ACC112 (cell line): ENCODE measurements at regions not wholly inside any gene's neighbourhood (a gene's known extent, or its start where the extent isn't known, plus 50 kb on each side); places are given as distances from the start of the nearest gene placed in this dataset.

Source experiments
- H2AFZ ChIP-seq: fragments of 200-600 bp; sonication (generic); one replicate; pipeline ENCODE4 v1.6.0; 2017; ENCODE audit warnings: antibody characterized with exemption, low read length; ENCODE audit not compliant: unreplicated experiment
- H3K27ac ChIP-seq: fragments of 200-600 bp; sonication (generic); 2 replicates; pipeline ENCODE4 v1.5.1; 2014; ENCODE audit warnings: low read depth, mild to moderate bottlenecking, antibody characterized with exemption, low read length, moderate library complexity
- H3K27me3 ChIP-seq: fragments of 200-600 bp; sonication (generic); 2 replicates; pipeline ENCODE4 v1.6.1; 2014; ENCODE audit warnings: mild to moderate bottlenecking, antibody characterized with exemption, low read length, moderate library complexity, mixed read lengths; ENCODE audit not compliant: insufficient read depth
- H3K36me3 ChIP-seq: fragments of 200-600 bp; sonication (generic); 2 replicates; pipeline ENCODE4 v1.6.1; 2016; ENCODE audit warnings: mild to moderate bottlenecking, antibody characterized with exemption, low read length, moderate library complexity, mixed read lengths; ENCODE audit not compliant: insufficient read depth
- H3K4me1 ChIP-seq: fragments of 200-600 bp; sonication (generic); one replicate; pipeline ENCODE4 v1.6.1; 2016; ENCODE audit warnings: low read length, mixed read lengths; ENCODE audit not compliant: insufficient read depth, unreplicated experiment, control insufficient read depth
- H3K4me3 ChIP-seq: fragments of 200-600 bp; sonication (generic); 2 replicates; pipeline ENCODE4 v1.5.1; 2014; ENCODE audit warnings: mild to moderate bottlenecking, low read depth, low read length
- H3K79me2 ChIP-seq: fragments of 200-600 bp; sonication (generic); one replicate; pipeline ENCODE4 v1.6.0; 2016; ENCODE audit warnings: low read length; ENCODE audit not compliant: control insufficient read depth, unreplicated experiment, insufficient read depth

DNA sequence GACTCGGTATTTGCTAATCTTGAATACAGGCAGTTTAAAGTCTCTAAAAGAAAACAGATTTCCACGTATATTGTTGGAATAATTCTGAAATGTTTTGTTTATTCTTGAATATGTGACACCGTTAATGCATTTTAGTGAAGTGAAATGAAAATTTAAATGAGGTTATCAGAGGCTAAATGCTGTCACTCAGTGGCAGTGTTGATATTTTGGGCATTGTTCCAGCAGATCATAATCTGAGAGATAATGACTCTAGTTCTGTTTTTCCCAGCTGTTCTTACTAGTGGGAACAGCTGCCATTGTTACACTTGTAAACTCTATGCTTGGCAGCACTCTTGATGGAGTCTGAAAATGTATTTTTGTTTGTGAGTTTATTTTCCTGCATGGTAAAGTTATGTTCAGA lies 365.6 kb upstream of the SLC10A2 start:
- no peaks in the 10 kb centered on the region for H3K36me3 ChIP-seq
- H3K27ac ChIP-seq, result no peak overlapping the region
- H3K79me2 ChIP-seq, result no peaks in the 10 kb centered on the region
- no peak overlapping the region for H2AFZ ChIP-seq
- no peak overlapping the region for H3K4me3 ChIP-seq
- H3K4me1 ChIP-seq, result no peaks in the 10 kb centered on the region
- H3K27me3 ChIP-seq, result no peaks in the 10 kb centered on the region

DNA sequence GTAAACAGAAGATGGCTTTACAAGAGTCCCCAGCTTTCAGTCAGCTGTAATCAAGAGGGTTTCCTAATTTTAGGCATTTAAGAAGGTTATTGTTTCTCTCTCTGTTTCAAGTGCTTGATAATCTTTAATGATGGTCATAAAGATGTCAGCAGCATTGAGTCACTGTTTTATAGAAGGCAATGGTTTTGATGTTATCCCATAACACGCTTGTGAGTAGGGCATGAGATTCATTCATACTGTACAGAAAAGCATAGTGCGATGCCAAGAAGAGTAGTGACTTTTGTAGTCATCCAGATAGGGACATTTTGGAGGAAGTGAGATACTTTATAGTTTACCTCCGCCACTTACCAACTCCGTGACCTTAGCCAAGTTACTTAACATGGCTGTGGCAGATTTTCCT lies 364.2 kb upstream of the SLC10A2 start:
- Histone ChIP-seq H2AFZ (no peak overlapping the region), H3K4me3 (no peak overlapping the region), H3K4me1 (no peaks in the 10 kb centered on the region), H3K36me3 (no peaks in the 10 kb centered on the region), H3K27ac (no peak overlapping the region), H3K27me3 (no peaks in the 10 kb centered on the region), H3K79me2 (no peaks in the 10 kb centered on the region)

DNA sequence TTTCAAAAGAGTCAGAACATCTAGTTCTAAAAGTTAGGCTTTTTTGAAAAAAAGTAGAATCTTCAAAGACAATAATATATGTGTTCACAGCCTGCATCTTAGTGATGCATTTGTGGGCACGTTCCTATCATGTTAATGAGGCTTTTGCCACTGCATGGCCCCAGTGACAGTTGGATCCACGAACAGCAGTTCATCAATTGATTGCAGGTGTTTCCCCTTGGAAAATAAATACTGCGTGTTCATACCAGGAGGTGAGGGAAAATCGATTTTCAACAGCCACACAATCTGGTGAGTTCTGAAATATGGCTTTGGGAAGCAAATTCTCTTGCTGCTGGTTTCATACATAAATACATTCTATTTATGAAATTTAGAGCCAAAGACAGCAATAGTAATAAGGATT lies 343.8 kb upstream of the SLC10A2 start:
- Histone ChIP-seq H3K27ac (no peak overlapping the region), H3K4me1 (no peaks in the 10 kb centered on the region), H3K79me2 (no peaks in the 10 kb centered on the region), H2AFZ (no peak overlapping the region), H3K27me3 (no peaks in the 10 kb centered on the region), H3K4me3 (no peak overlapping the region), H3K36me3 (no peaks in the 10 kb centered on the region)

DNA sequence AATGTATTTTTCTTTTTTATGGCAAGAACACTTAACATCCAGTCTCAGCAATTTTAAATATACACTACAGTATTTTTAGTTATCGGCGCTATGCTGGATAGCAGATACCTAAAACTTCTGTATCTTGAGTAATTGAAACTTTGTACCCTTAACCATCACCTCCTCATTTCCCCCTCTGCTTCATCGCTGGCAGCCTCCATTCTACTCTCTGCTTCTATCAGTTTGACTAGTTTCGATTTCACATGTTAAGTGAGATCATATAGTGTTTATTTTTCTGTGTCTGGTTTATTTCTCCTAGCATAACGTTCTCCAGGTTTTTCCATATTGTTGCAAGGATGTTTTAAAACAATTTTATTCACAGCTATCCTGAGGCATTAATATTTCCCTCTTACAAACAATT lies 340.8 kb upstream of the SLC10A2 start:
- Histone ChIP-seq H2AFZ (no peak overlapping the region), H3K4me3 (0 out of 2 replicates have a peak overlapping the region, but pooled peaks have one; percentile 17), H3K36me3 (no peaks in the 10 kb centered on the region), H3K27me3 (no peaks in the 10 kb centered on the region), H3K79me2 (no peaks in the 10 kb centered on the region), H3K27ac (no peak overlapping the region), H3K4me1 (no peaks in the 10 kb centered on the region)

DNA sequence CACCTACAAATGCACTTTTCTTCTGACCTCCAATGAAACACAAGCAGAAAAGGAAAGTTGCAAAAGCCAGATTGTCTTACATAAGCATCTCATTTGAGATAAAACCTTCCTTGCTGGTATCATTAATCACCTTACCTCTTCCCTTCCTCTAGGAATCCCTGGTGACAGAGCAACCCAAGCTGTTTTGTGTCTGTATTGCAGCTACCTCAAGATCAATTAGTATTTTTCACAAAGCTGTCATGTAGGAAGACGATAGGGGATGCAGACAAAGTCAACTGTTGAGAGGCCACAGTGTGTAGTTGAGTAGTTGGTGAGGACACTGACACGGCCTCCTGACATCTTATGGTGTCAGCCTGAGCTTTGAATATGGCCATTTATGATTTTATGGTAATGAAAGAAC lies 339.1 kb upstream of the SLC10A2 start:
- no peak overlapping the region for H2AFZ ChIP-seq
- no peak overlapping the region for H3K4me3 ChIP-seq
- no peaks in the 10 kb centered on the region for H3K4me1 ChIP-seq
- H3K27me3 ChIP-seq, result no peaks in the 10 kb centered on the region
- H3K27ac ChIP-seq, result no peak overlapping the region
- no peaks in the 10 kb centered on the region for H3K79me2 ChIP-seq
- H3K36me3 ChIP-seq, result no peaks in the 10 kb centered on the region

DNA sequence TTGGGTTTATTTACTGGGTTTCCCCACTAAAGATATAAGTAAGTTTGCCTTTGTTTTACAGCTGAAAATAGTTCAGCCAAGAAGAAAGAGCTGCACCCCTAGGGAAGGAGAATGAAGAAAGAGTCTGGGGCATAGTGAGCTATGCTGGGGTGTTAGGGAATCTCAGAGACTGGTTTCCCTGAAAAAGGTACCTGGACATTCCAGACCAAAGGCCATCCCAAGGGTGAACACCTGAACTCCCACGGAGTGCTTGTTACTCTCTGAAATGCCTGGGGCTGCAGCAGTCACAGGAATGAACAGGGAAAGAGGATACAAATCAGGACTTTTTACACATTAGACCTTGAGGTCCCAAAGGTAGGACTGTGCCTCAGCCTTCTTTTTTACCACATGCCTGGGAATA lies 337.6 kb upstream of the SLC10A2 start:
- H3K4me1 ChIP-seq, result no peaks in the 10 kb centered on the region
- H3K4me3 ChIP-seq, result no peak overlapping the region
- H3K79me2 ChIP-seq, result no peaks in the 10 kb centered on the region
- H2AFZ ChIP-seq, result no peak overlapping the region
- no peak overlapping the region for H3K27ac ChIP-seq
- no peaks in the 10 kb centered on the region for H3K36me3 ChIP-seq
- no peaks in the 10 kb centered on the region for H3K27me3 ChIP-seq

DNA sequence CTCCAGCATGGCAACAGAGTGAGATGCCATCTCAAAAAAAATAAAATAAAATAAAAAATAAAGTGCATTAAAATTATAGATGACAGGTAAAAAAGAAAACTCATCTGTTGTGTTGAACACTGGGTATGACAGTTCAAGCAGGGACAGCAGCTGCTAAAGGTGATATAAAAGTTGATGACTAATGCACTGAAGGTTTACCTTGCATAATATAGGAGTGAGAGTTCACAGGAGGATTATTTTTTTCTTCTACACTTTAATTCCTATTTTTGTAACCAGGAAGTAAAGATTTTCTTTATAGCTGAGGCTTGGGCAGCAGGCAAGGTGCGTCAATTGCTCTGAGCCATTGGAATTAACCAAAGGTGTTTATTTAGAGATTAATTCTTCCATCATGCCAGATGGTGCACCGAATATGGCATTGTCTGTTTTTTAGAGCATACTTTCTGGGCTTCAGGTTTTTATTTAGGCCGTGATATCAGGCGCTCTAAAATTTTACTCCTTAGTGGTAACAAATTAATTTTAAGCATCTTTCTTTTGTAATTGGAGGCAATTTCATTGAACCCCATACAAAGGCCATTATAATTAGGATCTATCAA lies 337.0 kb upstream of the SLC10A2 start:
- H3K79me2 ChIP-seq, result no peaks in the 10 kb centered on the region
- no peaks in the 10 kb centered on the region for H3K36me3 ChIP-seq
- no peaks in the 10 kb centered on the region for H3K27me3 ChIP-seq
- no peak overlapping the region for H2AFZ ChIP-seq
- no peak overlapping the region for H3K27ac ChIP-seq
- H3K4me1 ChIP-seq, result no peaks in the 10 kb centered on the region
- no peak overlapping the region for H3K4me3 ChIP-seq

DNA sequence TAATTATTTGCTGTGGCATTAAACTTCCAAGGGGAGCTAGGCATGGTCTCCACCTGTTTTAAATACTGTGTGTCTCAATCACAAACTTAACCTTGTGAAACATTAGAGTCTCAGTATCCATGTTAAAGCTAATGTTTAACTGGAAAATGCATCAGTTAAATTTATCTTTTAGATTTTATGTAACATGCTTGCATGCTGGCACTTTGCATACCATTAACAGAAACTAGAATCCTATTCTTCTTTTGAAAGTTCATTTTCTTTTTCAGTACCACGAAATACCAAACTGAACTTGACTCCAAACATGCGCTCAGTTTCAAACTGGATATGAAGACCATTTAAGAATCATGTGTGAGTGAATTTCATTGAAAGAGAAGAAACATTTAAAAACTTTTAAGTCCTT lies 328.9 kb upstream of the SLC10A2 start:
- H3K4me3 ChIP-seq, result no peak overlapping the region
- H3K27me3 ChIP-seq, result no peaks in the 10 kb centered on the region
- H3K27ac ChIP-seq, result no peak overlapping the region
- H3K79me2 ChIP-seq, result no peaks in the 10 kb centered on the region
- no peaks in the 10 kb centered on the region for H3K4me1 ChIP-seq
- no peaks in the 10 kb centered on the region for H3K36me3 ChIP-seq
- H2AFZ ChIP-seq, result no peak overlapping the region

DNA sequence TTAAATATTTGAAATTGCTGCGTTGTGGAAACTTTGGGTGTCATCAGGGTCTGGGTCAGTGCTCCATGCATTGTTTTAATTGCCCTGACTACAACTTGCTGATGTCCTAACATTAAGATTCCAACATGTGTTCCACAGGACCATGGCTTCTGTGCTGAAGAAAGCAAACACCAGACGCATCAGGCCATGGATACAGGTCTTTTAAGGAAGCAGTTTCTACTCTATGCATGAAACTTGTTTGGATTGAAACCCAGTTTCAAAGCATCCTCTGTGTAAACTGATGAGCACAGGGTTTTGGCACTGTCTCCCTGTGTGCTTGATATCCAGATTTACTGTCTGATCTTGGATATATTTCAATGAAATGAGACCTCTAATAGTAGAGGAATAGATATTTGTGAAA lies 328.4 kb upstream of the SLC10A2 start:
- no peaks in the 10 kb centered on the region for H3K79me2 ChIP-seq
- H3K4me3 ChIP-seq, result no peak overlapping the region
- H3K36me3 ChIP-seq, result no peaks in the 10 kb centered on the region
- no peaks in the 10 kb centered on the region for H3K4me1 ChIP-seq
- H2AFZ ChIP-seq, result no peak overlapping the region
- H3K27me3 ChIP-seq, result no peaks in the 10 kb centered on the region
- H3K27ac ChIP-seq, result no peak overlapping the region

DNA sequence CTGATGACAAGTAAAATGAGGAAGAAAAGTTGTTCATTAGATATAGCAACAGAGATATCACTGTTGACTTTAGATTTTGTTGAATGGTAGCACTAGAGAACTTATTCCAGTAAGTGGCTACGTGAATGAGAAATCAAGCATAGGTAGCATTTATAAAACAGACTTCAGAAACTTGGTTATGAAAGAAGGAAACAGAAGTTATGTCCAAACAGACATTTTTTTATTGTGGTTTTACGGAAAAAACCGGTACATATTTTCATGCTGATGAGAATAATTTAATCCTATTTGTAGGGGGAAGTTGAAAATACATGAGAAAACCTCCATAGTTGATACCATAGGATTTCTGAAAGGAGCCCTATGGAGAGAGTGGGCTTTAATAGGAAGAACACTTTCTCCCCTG lies 325.7 kb upstream of the SLC10A2 start:
- no peaks in the 10 kb centered on the region for H3K36me3 ChIP-seq
- H2AFZ ChIP-seq, result no peak overlapping the region
- no peaks in the 10 kb centered on the region for H3K4me1 ChIP-seq
- no peak overlapping the region for H3K4me3 ChIP-seq
- no peaks in the 10 kb centered on the region for H3K79me2 ChIP-seq
- H3K27ac ChIP-seq, result no peak overlapping the region
- no peaks in the 10 kb centered on the region for H3K27me3 ChIP-seq

DNA sequence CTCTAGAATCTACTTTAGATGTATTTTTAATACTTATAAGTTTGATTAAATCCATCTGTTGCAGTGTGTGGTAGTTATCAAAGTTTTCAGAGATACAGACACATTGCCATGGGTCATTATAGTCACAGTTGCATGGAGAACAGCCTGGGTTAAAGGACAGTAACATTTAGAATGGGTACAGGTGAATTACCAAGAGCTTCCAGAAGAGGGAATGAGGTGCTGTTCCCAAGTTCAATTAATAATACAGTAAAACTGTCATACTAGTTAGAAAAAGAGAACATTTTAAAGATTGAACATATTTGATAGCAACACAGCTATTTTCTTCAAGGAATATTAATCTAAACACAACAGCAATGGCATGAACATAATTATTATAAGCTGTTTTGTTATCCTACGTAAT lies 322.6 kb upstream of the SLC10A2 start:
- H3K36me3 ChIP-seq, result no peaks in the 10 kb centered on the region
- H3K79me2 ChIP-seq, result no peaks in the 10 kb centered on the region
- H3K4me1 ChIP-seq, result no peaks in the 10 kb centered on the region
- H3K27me3 ChIP-seq, result no peaks in the 10 kb centered on the region
- no peak overlapping the region for H3K27ac ChIP-seq
- H3K4me3 ChIP-seq, result no peak overlapping the region
- H2AFZ ChIP-seq, result no peak overlapping the region
